HFFc6 (cell line): ENCODE measurements at regions not wholly inside any gene's neighbourhood (a gene's known extent, or its start where the extent isn't known, plus 50 kb on each side); places are given as distances from the start of the nearest gene placed in this dataset.

Source experiments
- DNase-seq: peaks from one replicate; pipeline ENCODE4 v3.0.0-alpha.2; 2018
- H3K27ac Mint-ChIP-seq: 2 replicates; pipeline ENCODE4 v1.8.0; 2020; ENCODE audit warnings: mild to moderate bottlenecking, mixed read lengths
- H3K27me3 Mint-ChIP-seq: 2 replicates; pipeline ENCODE4 v1.8.0; 2021; ENCODE audit warnings: mild to moderate bottlenecking, moderate library complexity, mixed read lengths; ENCODE audit not compliant: insufficient read depth
- H3K36me3 Mint-ChIP-seq: 2 replicates; pipeline ENCODE4 v1.8.0; 2021; ENCODE audit warnings: low read depth, mixed read lengths
- H3K4me1 Mint-ChIP-seq: 2 replicates; pipeline ENCODE4 v1.8.0; 2020; ENCODE audit warnings: low read depth, mixed read lengths
- H3K4me3 Mint-ChIP-seq: 2 replicates; pipeline ENCODE4 v1.8.0; 2020; ENCODE audit warnings: mild to moderate bottlenecking, moderate library complexity, mixed read lengths
- H3K9me3 Mint-ChIP-seq: 2 replicates; pipeline ENCODE4 v1.8.0; 2020; ENCODE audit warnings: mild to moderate bottlenecking, mixed read lengths
- TF ChIP-seq, protein P1 (sequence below): fragments of 200-600 bp; sonication (generic); IDR thresholded peaks from 2 replicates; pipeline ENCODE4 v1.5.0; 2021; ENCODE audit warnings: antibody characterized with exemption, mild to moderate bottlenecking

DNA sequence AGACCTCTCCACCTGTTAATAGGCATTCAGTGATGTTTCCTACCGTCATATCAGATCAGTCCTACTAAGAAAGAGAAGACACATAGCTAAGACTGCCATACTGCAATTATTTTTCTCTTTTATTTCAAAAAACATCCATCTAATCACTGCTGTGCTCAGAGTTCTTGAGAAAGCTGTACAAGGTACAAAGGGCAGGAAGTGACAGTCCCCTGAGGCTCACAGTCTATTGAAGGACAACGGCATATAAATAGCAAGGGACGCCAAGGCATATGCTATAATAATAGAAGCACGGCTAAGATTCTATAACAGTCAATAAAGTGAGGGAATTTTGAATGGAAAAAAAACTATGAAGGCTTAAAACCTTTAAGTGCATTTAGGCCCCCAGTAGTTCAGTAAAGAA is 415.3 kb upstream of the NRP1 start:
- peaks cover 15% of the 10 kb centered on the region for H3K27me3 Mint-ChIP-seq
- H3K4me3 Mint-ChIP-seq: no peak overlapping the region
- no peaks in the 10 kb centered on the region for H3K36me3 Mint-ChIP-seq
- no peak overlapping the region for H3K27ac Mint-ChIP-seq
- H3K9me3 Mint-ChIP-seq: no peaks in the 10 kb centered on the region
- no peaks in the 10 kb centered on the region for H3K4me1 Mint-ChIP-seq
- TF ChIP-seq, protein P1, sequence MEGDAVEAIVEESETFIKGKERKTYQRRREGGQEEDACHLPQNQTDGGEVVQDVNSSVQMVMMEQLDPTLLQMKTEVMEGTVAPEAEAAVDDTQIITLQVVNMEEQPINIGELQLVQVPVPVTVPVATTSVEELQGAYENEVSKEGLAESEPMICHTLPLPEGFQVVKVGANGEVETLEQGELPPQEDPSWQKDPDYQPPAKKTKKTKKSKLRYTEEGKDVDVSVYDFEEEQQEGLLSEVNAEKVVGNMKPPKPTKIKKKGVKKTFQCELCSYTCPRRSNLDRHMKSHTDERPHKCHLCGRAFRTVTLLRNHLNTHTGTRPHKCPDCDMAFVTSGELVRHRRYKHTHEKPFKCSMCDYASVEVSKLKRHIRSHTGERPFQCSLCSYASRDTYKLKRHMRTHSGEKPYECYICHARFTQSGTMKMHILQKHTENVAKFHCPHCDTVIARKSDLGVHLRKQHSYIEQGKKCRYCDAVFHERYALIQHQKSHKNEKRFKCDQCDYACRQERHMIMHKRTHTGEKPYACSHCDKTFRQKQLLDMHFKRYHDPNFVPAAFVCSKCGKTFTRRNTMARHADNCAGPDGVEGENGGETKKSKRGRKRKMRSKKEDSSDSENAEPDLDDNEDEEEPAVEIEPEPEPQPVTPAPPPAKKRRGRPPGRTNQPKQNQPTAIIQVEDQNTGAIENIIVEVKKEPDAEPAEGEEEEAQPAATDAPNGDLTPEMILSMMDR: no peak
- no peak for DNase-seq

DNA sequence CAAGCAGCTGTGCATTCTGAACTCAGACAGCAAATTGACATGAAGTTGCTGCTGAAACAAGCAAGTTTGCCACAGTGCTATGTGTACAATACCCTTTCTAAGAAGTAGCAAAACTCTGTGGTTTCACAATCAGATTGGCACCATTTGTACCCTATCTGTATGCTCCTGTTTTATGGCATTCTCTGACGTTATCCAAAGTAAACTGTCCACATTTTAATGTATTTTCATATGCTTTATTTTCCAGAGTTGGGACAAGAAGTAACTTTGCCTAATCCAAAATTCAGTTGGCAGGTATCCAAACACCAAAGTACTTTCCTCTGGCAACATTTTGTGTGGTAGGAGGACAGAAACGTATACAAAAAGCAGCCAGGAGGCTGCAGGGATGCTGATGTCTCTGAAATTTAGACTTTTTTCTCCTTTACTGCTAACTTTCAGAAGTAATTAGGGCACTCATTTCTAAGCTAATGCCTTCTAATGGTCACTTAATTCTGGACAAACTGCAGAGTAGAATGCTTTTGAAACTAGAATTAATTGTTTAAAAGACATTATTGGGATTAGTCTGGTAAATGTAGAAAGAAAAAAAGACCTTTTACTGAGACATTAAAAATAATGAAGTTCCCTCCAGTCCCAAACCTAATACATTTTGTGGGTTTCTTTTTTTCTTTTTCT is 414.7 kb upstream of the NRP1 start:
- Mint-ChIP-seq H3K27me3 (peaks cover 11% of the 10 kb centered on the region), H3K9me3 (no peaks in the 10 kb centered on the region), H3K36me3 (no peaks in the 10 kb centered on the region), H3K27ac (no peak overlapping the region), H3K4me1 (no peaks in the 10 kb centered on the region), H3K4me3 (no peak overlapping the region)
- TF ChIP-seq, protein P1: no peak
- no peak for DNase-seq

DNA sequence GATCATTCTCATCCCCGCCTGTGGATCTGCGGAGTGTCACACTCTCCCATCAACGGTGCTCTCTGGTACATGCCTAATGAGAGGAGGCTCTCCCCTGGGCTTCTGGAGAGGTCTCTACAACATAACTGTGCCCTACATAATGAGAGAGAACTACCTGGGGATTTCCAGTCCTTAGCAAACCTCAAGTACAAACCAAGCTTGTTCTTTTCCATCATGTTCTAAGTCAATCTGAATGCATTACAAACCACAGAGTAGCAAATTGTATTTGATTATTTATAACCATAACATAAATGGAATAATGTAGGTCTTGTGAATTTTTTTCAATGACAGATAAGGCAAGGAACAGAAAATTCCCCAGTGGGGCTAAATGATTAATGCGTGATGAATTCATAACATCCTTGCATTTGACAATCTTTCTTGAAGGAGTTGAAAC is 412.4 kb upstream of the NRP1 start:
- Mint-ChIP-seq H3K9me3 (no peaks in the 10 kb centered on the region), H3K36me3 (no peaks in the 10 kb centered on the region), H3K4me3 (no peak overlapping the region), H3K4me1 (no peaks in the 10 kb centered on the region), H3K27me3 (peaks cover 7% of the 10 kb centered on the region), H3K27ac (no peak overlapping the region)
- DNase-seq: no peak
- TF ChIP-seq, protein P1: no peak

DNA sequence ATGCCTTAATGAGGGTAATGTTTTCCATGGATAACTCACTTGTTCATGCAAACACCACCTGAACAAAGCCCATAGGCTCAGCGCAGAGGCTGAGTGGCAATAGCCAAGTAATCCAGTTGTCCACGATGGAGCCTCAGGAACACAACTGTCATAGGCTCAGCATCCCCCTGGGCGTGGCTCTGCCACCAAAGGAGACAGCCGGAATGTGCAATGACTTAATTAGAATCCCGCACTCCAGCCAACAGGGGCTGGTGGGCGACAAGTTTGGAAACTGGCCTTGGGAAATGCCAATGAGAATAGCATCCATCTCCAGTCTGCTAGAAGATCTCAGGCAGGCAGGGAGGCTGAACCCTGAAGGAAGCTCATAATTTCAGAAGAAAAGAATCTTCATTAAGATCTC is 411.7 kb upstream of the NRP1 start:
- H3K9me3 Mint-ChIP-seq: no peaks in the 10 kb centered on the region
- peaks cover 7% of the 10 kb centered on the region for H3K27me3 Mint-ChIP-seq
- no peaks in the 10 kb centered on the region for H3K4me1 Mint-ChIP-seq
- H3K4me3 Mint-ChIP-seq: no peak overlapping the region
- no peak overlapping the region for H3K27ac Mint-ChIP-seq
- no peak for DNase-seq
- TF ChIP-seq, protein P1: no peak
- no peaks in the 10 kb centered on the region for H3K36me3 Mint-ChIP-seq

DNA sequence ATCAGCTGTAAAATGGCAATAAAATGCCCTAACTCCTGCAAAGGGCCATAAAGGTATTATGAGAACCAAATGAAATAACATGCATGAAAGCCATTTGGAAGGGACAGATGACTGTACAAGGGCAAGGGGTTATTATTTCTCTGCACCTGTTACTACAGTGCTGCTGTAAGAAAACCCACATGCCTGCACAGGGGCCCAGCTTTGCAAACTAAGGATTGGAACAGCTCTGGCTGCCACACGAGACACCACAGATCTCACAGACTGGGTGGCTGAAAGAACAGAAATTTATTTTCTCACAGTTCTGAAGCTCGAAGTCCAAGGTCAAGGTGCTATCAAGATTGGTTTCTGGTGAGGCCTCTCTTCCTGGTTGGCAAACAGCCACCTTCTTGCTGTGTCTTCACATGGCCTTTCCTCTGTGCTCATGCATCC is 409.0 kb upstream of the NRP1 start:
- DNase-seq: no peak
- Mint-ChIP-seq H3K9me3 (no peaks in the 10 kb centered on the region), H3K36me3 (no peaks in the 10 kb centered on the region), H3K4me1 (no peaks in the 10 kb centered on the region), H3K27ac (no peak overlapping the region), H3K27me3 (peaks cover 7% of the 10 kb centered on the region), H3K4me3 (no peak overlapping the region)
- TF ChIP-seq, protein P1: no peak
